ENCODE measurements at regions not wholly inside any gene's neighbourhood (a gene's known extent, or its start where the extent isn't known, plus 50 kb on each side); places are given as distances from the start of the nearest gene placed in this dataset. TPM values are rescaled to one million over a fixed set of nuclear protein-coding genes. Genes with fewer than 3 reads are reported as not detected.

DNA sequence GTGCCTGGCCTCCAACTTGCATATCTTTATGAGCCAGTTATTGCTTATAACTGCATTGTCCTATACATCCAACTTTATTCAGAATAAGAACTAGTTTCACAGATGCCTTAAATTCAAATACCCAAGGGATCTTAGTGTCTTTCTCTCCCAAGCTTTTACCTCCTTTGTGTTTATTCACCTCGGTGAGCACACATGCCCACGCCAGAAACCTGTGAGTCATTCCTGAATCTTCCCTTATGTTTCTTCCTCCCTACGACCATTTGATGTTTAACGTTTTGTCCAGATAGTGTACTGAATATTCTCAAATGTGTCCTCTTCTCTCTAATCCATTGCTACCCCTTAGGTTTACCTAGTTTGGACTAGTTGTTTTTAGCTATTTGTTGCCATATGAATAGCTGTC is 55.5 kb upstream of the MEGF10 start:
- H3K27ac ChIP-seq (ENCODE audit: low read length) = no peak overlapping the region
- no peak overlapping the region for H3K4me3 ChIP-seq (ENCODE audit: low read length)
- H3K79me2 ChIP-seq (ENCODE audit: low read length) = no peaks in the 10 kb centered on the region
- H3K9me3 ChIP-seq (ENCODE audit: low read length) = no peaks in the 10 kb centered on the region
- H3K4me2 ChIP-seq (ENCODE audit: low read depth, low read length, poor library complexity, severe bottlenecking) = no peak overlapping the region
- H3K4me1 ChIP-seq (ENCODE audit: low read length) = no peaks in the 10 kb centered on the region
- no peaks in the 10 kb centered on the region for H3K36me3 ChIP-seq (ENCODE audit: insufficient read depth, low read length)
- H2AFZ ChIP-seq (ENCODE audit: low read length) = no peak overlapping the region
- no peak overlapping the region for H3K9ac ChIP-seq (ENCODE audit: low read length)
- no peak for DNase-seq
- H3K27me3 ChIP-seq (ENCODE audit: low read length) = no peaks in the 10 kb centered on the region
- H4K20me1 ChIP-seq (ENCODE audit: insufficient read depth, low read depth, low read length) = no peaks in the 10 kb centered on the region
- no peaks in the 10 kb centered on the region for H3K9me2 ChIP-seq (replicated peaks; ENCODE audit: insufficient read depth, low read length)

GRCh38 chr5:127236254-127236653 is 54.3 kb upstream of the MEGF10 start:
- no peaks in the 10 kb centered on the region for H3K9me2 ChIP-seq (replicated peaks; ENCODE audit: insufficient read depth, low read length)
- no peak overlapping the region for H2AFZ ChIP-seq (ENCODE audit: low read length)
- H3K79me2 ChIP-seq (ENCODE audit: low read length) = no peaks in the 10 kb centered on the region
- no peaks in the 10 kb centered on the region for H3K27me3 ChIP-seq (ENCODE audit: low read length)
- H3K36me3 ChIP-seq (ENCODE audit: insufficient read depth, low read length) = no peaks in the 10 kb centered on the region
- H3K9ac ChIP-seq (ENCODE audit: low read length) = no peak overlapping the region
- H4K20me1 ChIP-seq (ENCODE audit: insufficient read depth, low read depth, low read length) = no peaks in the 10 kb centered on the region
- no peak overlapping the region for H3K4me3 ChIP-seq (ENCODE audit: low read length)
- H3K9me3 ChIP-seq (ENCODE audit: low read length) = no peaks in the 10 kb centered on the region
- H3K4me2 ChIP-seq (ENCODE audit: low read depth, low read length, poor library complexity, severe bottlenecking) = no peak overlapping the region
- no peak overlapping the region for H3K27ac ChIP-seq (ENCODE audit: low read length)
- H3K4me1 ChIP-seq (ENCODE audit: low read length) = no peaks in the 10 kb centered on the region
- no peak for DNase-seq

Small RNA genes in the stretch of these regions (small RNA-seq; reads per million reads assigned to genes)
- not detected for gene AC011416.2
- gene MRPS5P3 = not detected
